ENCODE measurements at regions not wholly inside any gene's neighbourhood (a gene's known extent, or its start where the extent isn't known, plus 50 kb on each side); places are given as distances from the start of the nearest gene placed in this dataset.

GRCh38 chr9:18010492-18010891, 431.6 kb downstream of the SH3GL2 start:
- TF ChIP-seq CTCF (IDR thresholded peaks at IDR 0.05) (no peak), EZH2 (IDR thresholded peaks at IDR 0.05; ENCODE audit: borderline replicate concordance, insufficient read depth, low read depth, low read length, poor library complexity, severe bottlenecking) (no peak)

Measured in B cell (primary cell).